Non-pigmented ciliary epithelial cell (primary cell): ENCODE measurements at regions not wholly inside any gene's neighbourhood (a gene's known extent, or its start where the extent isn't known, plus 50 kb on each side); places are given as distances from the start of the nearest gene placed in this dataset.
"Not testable (repeated sequence)": the region's sequence is repeated elsewhere in the genome, so short reads cannot be mapped to it uniquely, and the experiment has no call there.

ENCODE experiments used
- DNase-seq: peaks from one replicate; pipeline ENCODE4 v3.0.0-alpha.2; 2010; ENCODE audit warnings: low read depth

GRCh38 chr2:47295131-47295980 is 73.8 kb upstream of the EPCAM start:
- no peak for DNase-seq

- DNase-seq: no peak
Observed at GRCh38 chr2:47293976-47294375, 75.1 kb upstream of the EPCAM start.

DNA sequence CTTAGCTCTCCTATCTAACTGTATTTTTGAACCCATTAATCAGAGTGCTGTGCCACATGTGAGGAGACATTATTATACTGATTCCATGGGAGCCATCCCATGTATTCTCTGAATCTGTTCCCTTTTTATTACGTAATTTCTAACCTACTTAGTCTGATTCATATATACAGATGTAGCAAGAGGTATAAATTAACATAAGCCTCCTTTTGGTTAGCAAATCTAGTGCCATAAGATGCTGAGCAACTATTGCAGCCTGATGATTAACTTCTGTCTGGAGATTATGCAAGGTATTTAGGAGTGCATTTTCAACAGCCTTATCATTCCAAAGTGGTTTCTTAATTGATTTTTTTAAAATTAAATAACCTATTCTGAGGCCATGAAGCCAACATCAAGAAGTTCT is 80.2 kb upstream of the EPCAM start:
- peak; percentile 78 for DNase-seq

DNA sequence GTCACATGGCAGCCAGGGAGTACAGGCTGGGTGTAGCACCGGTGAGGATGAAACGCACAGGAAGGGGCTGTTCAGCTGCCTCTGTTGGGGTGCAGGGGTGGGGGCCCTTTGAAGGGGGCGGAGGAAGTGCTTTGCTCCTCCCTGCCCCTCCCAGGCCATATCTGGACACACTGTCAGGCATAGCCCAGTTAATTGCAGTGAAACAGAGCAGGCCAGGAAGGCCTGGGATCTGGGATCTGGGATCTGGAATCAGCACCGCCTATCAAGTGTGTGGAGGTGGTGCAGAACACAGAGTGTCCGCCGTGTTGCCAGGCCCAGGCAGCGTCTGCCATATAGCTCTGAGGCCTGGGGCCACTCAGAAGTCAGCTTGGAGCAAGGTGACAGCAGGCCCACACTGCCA is 85.5 kb upstream of the EPCAM start:
- DNase-seq: no peak

- DNase-seq: no peak
Observed at GRCh38 chr2:47282621-47283272, 86.4 kb upstream of the EPCAM start.

GRCh38 chr2:47279525-47279924 is 89.6 kb upstream of the EPCAM start:
- DNase-seq: not testable (repeated sequence)

DNA sequence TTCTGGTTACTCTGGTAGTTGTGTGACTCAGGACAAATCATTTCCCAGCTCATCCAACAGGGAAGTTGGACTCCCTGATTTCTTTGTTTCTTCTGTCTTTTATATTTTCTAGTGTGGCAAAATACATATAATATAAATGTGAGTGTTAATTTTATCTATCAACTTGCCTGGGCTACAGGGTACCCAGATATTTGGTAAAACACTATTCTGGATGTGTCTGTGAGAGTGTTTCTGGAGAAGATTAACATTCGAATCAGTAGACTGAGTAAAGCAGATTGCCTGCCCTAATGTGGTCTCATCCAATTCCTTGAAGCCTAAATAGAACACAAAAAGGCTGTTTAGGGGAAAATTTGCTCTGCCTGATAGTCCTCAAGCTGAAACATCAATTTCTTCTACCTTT is 91.1 kb upstream of the EPCAM start:
- no peak for DNase-seq

- DNase-seq: no peak
Observed at GRCh38 chr2:47277187-47277586, 91.9 kb upstream of the EPCAM start.

- DNase-seq: no peak
Observed at GRCh38 chr2:47276061-47276460, 93.0 kb upstream of the EPCAM start.

GRCh38 chr2:47274054-47274782 is 94.9 kb upstream of the EPCAM start:
- DNase-seq: peak; percentile 69

GRCh38 chr2:47272905-47273758 is 96.0 kb upstream of the EPCAM start:
- no peak for DNase-seq

- no peak for DNase-seq
Observed at GRCh38 chr2:47272031-47272864, 95.9 kb upstream of the CALM2 start.

DNA sequence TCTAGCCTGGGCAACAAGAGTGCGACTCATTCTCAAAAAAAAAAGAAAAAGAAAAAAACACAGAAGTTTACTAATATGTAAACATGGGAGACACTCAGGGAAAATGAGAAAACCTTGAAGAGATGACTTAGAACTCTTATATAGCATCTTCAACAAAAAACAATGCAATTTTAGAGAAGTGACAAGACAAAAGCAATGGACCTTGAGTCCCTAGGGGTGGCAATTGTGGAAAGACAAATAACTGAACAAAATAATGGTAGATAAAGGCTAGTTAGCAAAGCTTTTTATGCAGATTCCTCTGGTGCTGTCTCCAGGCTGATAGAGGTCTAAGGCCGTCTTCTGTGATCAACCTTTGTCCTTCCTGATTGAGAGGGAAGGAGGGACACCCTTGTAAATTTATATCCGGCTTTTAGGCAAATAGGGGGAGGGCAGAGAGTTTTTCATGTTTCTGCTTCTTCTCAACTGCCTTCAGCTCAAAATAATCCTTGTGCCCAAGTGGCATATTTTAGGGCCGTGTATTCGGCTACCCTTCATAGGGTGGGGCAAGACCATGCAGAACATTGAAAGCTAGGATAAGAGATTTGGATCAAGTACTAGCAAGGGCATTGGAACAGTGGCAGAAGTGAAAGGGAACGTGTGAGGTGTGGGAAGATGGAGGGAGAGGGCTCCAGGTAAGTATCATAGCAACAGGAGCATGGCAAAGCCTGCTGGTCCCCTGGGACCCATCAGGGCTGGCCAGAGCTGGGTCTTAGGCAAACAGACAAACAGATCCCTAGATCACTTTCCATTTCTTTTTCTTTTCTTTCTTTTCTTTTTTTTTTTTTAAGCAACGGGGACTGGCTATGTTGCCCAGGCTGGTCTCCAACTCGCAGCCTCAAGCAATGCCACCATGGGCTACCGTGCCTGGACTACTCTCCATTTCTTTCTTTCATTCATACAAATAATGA is 95.0 kb upstream of the CALM2 start:
- DNase-seq: no peak

DNA sequence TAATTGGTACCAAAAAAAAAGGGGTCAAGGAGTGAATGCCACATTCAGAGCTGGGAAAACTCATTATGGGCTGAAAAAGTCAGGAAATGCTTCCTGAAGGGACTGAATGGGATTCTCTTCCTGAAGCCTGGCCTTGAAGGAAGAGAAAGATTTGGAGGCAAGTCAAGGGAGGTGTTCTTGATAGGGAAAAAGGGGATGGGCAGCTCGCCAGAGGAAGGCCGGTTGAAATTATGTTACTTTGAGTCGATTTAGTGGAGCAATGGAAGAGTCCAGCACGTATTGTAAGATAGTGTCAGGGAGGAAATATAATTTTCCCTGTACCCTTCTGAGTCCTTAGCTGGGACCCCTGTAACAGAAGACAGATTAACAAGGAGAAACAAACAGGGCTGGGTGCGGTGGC is 94.1 kb upstream of the CALM2 start:
- no peak for DNase-seq

- DNase-seq: peak; percentile 94
Observed at GRCh38 chr2:47269316-47270232, 93.3 kb upstream of the CALM2 start.

DNA sequence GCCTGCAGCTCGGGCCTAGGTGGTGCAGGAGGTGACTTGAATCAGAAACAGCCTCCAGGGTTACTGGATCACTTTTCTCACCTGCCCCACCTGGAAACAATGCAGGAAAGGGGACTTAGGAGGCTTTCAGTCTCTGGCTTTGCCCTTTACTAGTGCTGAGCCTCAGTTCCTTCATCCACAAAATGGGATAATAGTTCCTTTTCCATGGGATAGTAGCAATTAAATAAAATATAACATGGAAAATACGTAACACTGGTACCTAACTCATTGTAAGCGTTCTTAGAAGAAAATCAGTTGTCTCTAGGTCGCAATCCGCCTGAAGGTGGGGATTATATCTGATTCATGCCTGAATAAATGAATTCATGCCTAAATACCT is 91.4 kb upstream of the CALM2 start:
- DNase-seq: no peak

DNA sequence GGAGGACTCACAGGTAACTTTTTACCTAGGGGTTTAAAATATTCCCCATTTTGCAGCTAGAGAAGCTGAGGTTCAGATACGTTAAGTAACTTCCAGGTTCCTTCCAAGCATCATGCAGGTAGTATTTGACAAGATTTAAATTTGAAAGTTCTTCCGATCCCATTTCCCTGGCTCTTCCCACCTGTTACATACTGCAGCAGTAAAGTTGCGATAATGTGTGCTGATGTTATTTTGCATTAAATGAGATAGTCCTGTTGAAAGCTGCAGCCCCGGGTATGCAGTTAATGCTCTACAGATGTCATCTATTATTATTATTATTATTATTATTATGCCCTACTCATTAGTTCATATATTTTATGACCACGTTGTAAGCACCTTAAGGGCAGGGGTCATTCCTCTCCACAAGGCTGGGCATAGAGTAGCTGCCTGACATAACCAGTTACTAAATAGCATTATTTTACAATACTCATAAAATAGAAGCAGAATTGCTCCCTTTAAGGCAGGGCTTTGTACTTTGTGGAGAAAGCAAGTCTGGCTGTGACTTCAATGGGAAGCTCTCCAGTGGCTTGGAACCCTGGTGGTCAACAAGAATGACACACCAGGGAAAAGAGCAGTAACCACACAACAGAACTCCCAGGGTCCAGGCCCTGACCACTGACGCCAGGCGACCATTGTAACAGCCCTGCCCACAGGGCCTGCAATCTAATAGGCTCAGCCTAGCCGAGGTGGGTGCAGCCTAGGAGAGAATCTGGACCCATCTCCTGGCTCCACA is 90.8 kb upstream of the CALM2 start:
- no peak for DNase-seq

DNA sequence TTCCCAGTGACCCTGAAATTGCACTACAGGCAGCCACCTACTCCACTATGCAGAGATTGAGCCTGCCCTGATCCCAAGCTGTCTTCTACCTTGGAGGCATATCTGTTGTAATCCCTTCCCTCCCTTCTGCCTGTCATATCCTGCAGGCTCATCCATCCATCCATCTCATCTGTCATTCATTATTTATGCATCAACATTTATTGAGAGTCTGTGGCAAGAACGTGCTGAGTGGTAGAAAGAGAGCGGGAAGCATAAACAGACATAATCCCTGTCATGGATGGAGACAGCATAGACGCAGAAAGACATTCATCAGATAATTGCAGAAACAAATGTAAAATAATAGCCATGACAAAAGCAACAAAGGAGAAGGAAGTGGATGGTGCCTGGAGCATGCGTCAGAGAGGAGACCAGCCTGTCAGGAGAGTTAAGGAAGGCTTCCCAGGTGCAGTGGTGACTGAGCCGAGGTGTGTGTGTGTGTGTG is 89.5 kb upstream of the CALM2 start:
- DNase-seq: no peak
